GM21423 (cell line): ENCODE measurements at regions not wholly inside any gene's neighbourhood (a gene's known extent, or its start where the extent isn't known, plus 50 kb on each side); places are given as distances from the start of the nearest gene placed in this dataset.
"Not testable (repeated sequence)": the region's sequence is repeated elsewhere in the genome, so short reads cannot be mapped to it uniquely, and the experiment has no call there.

ENCODE experiments used
- ATAC-seq: cut with Tn5 transposase; IDR thresholded peaks from one replicate; pipeline ENCODE4 v1.9.1; 2021; ENCODE audit warnings: mild to moderate bottlenecking, moderate library complexity; ENCODE audit not compliant: unreplicated experiment

- not testable (repeated sequence) for ATAC-seq
Observed at GRCh38 chr1:221604390-221604789, 137.5 kb downstream of the DUSP10 start.

DNA sequence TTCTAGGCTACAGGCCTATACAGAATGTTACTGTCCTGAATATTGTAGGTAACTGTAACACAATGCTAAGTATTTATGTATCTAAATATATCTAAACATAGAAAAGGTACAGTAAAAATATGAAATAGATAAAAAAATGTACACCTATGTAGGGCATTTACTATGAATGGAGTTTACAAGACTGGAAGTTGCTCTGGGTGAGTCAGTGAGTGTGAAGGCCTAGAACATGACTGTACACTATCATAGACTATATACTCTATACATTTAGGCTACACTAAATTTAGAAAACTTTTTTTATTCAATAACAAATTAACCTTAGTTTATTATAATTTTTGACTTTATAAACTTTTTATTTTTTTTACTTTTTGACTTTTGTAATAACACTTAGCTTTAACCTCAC lies 136.9 kb downstream of the DUSP10 start:
- no peak for ATAC-seq

DNA sequence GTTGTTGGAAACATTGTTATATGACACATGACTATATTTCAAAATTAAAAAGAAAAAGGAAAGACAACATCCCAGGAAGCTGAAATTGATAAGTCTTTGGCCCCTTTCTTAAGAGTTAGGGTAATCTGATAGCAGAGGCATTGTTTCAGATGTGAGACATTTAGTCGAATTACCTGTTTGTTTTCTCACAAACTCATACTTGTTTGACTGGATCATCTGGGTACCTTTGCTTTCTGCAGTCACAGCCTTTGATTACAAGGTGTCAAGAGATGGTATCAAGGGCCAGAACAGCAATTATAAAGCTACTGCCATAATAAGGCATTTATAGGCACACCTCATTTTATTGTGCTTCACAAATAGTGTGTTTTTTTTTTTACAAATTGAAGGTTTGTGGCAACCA lies 136.3 kb downstream of the DUSP10 start:
- no peak for ATAC-seq

GRCh38 chr1:221606256-221606655 lies 135.6 kb downstream of the DUSP10 start:
- no peak for ATAC-seq

DNA sequence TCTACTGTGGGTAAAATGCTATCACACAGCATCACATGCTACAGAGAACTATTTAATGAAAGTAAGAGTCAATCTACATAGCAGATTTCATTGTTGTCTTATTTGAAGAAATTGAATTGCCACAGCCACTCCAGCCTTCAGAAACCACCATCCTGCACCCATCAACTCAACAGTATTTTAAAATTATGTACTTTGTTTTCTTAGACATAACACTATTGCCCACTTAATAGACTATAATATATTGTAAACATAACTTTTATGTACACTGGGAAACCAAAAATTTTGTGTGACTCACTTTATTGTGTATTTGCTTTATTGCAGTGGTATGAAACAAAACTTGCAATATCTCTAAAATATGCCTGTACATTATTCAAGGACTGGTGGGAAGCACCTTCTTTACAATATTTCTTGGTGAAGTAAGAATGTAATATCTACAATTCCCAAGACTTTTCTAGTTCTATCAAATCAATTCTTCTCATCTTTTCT lies 133.0 kb downstream of the DUSP10 start:
- ATAC-seq, result no peak

GRCh38 chr1:221611656-221612046 lies 130.2 kb downstream of the DUSP10 start:
- no peak for ATAC-seq

DNA sequence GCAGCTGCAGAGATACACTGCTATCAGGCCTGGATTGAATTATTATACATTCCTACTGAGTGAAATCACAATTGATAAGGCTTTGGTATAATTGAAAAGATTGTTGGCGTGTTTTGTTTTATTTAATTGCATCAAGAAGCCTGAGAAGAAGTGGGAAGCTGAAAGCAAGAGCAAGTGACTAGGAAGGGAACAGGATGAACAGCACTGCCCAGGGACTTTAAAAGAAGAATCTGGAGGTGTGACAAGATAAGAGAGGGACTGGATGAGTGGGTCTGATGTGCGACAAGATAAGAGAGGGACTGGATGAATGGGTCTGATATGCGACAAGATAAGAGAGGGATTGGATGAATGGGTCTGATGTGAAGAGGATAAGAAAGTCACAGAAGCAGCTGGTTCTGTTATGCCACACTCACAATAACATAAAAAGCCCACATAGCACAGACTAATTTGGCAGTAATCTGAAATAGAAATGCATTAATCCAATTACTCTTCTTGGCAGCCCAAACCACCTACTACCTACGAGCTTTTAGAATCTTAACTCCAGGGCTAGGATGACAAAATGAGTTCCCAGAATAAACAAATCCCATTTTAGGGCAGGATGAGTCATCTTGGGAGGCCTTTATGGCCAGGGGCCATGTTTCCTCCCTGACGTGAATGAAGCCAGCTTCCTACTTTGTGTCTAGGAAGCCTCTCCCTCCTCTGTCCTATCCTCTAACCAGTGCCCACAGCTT lies 129.7 kb downstream of the DUSP10 start:
- no peak for ATAC-seq

- no peak for ATAC-seq
Observed at GRCh38 chr1:221620437-221621384, 121.2 kb downstream of the DUSP10 start.

DNA sequence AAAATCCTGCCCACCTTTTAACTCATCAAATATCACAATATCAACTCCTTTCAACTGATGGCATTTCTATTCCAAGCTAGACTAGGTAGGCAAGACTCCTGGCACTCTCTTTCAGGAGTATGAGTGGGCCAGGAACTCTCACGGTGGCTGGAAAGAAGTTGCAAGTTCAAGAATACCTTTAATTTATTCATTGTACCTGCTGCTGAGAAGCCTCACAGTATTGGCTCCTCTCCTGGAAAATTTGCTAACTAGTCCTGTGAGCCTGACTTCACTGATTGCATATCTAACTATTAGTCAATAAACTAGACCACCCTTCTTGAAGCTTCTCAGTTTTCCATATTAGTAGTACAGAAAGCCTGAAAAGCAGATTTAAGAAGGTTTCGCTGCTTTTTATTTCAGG lies 120.2 kb downstream of the DUSP10 start:
- no peak for ATAC-seq

GRCh38 chr1:221622389-221622788 lies 119.5 kb downstream of the DUSP10 start:
- ATAC-seq, result no peak

- no peak for ATAC-seq
Observed at GRCh38 chr1:221625026-221625425, 116.9 kb downstream of the DUSP10 start.

DNA sequence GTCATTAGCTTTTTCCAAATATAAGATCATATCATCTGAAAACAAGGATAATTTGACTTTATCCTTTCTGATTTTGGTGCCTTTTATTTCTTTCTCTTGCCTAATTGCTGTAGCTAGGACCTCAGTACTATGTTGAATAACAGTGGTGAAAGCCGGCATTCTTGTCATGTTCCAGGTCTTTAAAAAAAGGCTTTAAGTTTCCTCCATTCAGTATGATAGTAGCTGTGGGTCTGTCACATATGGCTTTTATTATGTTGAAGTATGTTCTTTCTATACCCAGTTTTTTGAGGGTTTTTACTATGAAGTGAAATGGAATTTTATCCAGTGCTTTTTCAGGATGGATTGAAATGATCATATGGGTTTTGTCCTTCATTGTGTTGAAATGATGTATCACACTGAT lies 115.8 kb downstream of the DUSP10 start:
- no peak for ATAC-seq

DNA sequence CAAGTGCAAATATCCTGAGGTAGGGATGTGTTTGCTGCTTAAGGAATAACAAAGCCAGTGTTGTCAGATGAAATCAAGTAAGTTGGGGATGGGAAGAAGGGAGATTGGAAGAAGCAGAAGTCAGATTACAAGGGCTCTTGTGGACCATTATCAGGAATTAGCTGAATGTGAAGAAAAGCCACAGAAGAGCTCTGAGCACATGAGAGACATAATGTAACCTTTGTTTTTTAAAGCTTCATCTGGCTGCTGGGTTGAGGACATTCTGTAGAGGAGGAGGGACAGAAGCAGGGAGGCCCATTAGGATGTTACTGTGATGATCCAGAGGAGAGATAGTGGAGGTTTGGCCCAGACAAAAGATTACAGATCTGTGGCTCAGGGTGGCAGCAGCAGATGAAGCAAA lies 111.7 kb downstream of the DUSP10 start:
- no peak for ATAC-seq

GRCh38 chr1:221631556-221631955 lies 110.3 kb downstream of the DUSP10 start:
- no peak for ATAC-seq

DNA sequence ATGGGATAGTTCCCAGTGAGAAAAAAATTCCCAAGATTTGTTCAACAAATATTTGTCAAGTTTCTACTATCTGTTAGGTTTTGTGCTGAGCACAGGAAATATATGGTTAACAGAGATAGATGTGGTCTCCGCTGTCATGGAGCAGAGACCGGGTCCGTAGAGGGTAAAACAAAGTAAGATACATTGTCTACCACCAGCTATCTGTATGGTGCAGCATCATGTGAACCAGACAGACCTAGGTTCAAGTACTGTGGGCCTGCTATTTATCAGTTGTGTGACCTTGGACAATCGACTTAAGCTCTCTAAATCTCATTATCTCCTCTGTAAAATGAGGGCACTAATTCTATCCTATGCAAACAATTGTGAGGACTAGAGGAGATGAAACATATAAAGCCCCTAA lies 109.8 kb downstream of the DUSP10 start:
- ATAC-seq, result no peak

DNA sequence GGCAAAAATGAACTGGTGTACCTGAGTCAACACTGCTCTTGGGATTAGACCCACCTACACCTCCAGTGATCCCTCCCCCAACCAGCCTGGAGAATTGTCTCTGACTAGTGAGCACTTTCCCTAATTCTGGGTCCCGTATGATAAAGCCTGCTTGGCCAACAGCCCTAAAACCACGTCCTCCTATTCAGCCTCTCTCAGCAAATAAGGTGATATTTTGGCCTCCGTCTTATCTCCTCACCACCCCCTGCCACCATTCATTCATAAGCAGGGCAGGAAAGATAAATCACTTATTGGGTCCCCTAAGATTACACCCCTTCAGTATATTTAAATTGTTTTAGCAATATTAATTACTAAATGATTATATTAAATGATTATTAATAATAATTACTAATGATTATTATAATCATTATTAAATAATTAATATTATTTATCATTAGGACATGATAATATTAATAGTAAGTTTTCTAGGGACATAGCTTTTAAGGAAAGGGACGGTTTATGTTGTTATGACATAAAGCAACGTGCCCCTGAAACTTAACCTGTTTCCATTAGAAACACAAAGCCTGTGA lies 108.0 kb downstream of the DUSP10 start:
- no peak for ATAC-seq

DNA sequence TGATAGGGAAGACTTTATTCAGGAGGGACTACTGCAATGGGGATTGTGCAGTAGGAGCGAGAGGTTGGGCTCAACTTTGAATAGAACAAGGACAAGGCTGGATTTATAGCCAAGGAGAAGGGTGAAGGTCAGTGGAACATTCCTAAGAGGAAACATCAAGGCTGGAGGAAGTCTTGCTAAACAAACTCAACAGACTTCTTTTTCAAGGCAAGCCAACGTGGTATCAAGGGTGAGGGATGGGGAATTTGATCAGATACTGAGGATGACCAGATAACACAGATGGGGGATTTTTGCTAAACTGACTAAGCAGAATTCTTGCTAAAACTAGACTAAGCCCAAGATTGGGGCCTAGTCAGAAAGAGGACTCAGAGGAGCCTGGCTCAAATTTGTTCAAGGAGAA lies 107.3 kb downstream of the DUSP10 start:
- no peak for ATAC-seq

GRCh38 chr1:221635305-221635704 lies 106.6 kb downstream of the DUSP10 start:
- ATAC-seq, result no peak

DNA sequence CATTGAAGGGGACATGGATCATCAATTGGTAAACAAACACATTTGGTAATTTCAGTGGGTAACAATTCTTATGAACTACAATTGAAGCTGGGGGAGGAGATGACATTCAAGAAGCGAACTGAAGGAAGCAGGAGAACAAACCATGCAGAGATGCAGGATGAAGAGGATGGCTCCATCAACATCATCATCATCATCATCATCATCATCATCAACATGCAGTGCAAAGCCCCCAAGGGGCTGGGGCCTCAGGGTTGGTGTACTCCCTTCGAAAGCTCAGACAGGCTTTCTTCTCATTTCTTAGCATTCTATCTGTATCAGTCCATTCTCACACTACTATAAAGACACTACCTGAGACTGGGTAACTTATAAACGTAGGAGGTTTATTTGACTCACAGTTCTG lies 105.8 kb downstream of the DUSP10 start:
- no peak for ATAC-seq

- no peak for ATAC-seq
Observed at GRCh38 chr1:221636967-221637366, 104.9 kb downstream of the DUSP10 start.

- ATAC-seq, result no peak
Observed at GRCh38 chr1:221637641-221638041, 104.2 kb downstream of the DUSP10 start.

DNA sequence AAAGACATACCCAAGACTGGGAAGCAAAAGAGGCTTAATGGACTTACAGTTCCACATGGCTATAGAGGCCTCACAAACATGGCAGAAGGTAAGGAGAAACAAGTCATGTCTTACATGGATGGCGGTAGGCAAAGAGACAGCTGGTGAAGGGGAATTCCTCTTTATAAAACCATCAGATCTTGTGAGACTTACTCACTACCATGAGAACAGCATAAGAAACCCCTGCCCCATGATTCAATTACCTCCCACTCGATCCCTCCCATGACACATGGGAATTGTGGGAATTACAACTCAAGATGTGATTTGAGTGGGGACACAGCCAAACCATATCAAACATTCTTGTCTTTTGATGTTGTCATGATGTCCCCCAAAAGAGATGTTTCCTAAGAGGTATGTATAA lies 103.3 kb downstream of the DUSP10 start:
- ATAC-seq, result no peak
